Tibial nerve (tissue), 4 donors: ENCODE measurements at regions not wholly inside any gene's neighbourhood (a gene's known extent, or its start where the extent isn't known, plus 50 kb on each side); places are given as distances from the start of the nearest gene placed in this dataset.

Source experiments
- DNase-seq, 2 donors: peaks; one replicate each; pipeline ENCODE4 v3.0.0-alpha.2; 2019; ENCODE audit warnings: low spot score in 2 of 2
- H3K27ac ChIP-seq, 4 donors: fragments of 200-600 bp; sonication (generic) in 3 of 4; one replicate each; pipeline ENCODE4 v1.5.1; 2017 to 2019; ENCODE audit warnings: mild to moderate bottlenecking in 1 of 4
- H3K27me3 ChIP-seq, 2 donors: fragments of 200-600 bp; sonication (generic) in 1 of 2; one replicate each; pipeline versions ENCODE4 v1.5.1 to v1.6.0; 2017 to 2019
- H3K36me3 ChIP-seq, 3 donors: fragments of 200-600 bp; sonication (generic); one replicate each; pipeline ENCODE4 v1.5.1; 2018 to 2019
- H3K4me1 ChIP-seq, 4 donors: fragments of 200-600 bp; sonication (generic) in 3 of 4; one replicate each; pipeline ENCODE4 v1.5.1; 2017 to 2019
- H3K4me3 ChIP-seq, 4 donors: fragments of 200-600 bp; sonication (generic) in 3 of 4; one replicate each; pipeline ENCODE4 v1.5.1; 2017 to 2019; ENCODE audit warnings: mild to moderate bottlenecking in 1 of 4, moderate library complexity in 1 of 4
- H3K9me3 ChIP-seq, 4 donors: fragments of 200-600 bp; sonication (generic) in 3 of 4; one replicate each; pipeline ENCODE4 v1.5.1; 2017 to 2019
- EP300 ChIP-seq, 2 donors: sonication (generic); formaldehyde crosslinking; IDR thresholded peaks; one replicate each; pipeline ENCODE4 v1.6.1; 2017; ENCODE audit warnings: antibody characterized with exemption in 2 of 2, mild to moderate bottlenecking in 1 of 2
- POLR2A ChIP-seq, 2 donors: fragments of 450-650 bp; IDR thresholded peaks; one replicate each; pipeline ENCODE4 v1.6.1; 2017; ENCODE audit warnings: antibody characterized with exemption in 2 of 2, mild to moderate bottlenecking in 2 of 2, moderate library complexity in 2 of 2
- WGBS, 2 donors: methylation state at CpG; one replicate each; pipeline ENCODE4 v1.1.5; 2018; 5-methylcytosine and 5-hydroxymethylcytosine counted together
- TF ChIP-seq, protein P1 (sequence below), 5 experiments: fragments of 200-600 bp in 3 of 5; fragments of 450-650 bp in 2 of 5; sonication (generic) in 3 of 5; IDR thresholded peaks; one replicate each; pipeline ENCODE4 v1.5.1; 2016 to 2019; ENCODE audit warnings: antibody characterized with exemption in 5 of 5, mild to moderate bottlenecking in 3 of 5, moderate library complexity in 2 of 5

DNA sequence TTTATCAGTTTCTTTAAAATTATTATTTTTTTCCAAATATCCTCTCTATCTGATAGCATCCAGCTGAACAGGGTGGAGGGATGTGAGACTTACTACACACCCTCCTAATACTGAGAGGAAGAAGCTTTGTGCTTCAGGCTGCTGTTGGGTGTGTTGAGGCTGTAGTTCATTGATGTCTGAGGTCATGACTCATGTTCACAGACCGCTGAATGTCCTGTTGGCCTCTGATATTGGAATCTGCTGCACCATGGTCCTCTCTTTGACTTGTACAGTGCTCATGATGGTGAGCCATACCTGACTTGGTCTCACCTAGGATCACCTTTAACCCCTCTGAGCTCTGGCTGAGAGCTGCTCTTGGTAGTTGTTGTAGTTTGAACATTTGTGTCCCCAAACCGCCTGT, 302.9 kb downstream of the SATB1 start:
- no peak overlapping the region for H3K4me3 ChIP-seq
- TF ChIP-seq EP300 (IDR thresholded peaks at IDR 0.05) = no peak
- TF ChIP-seq, protein P1, sequence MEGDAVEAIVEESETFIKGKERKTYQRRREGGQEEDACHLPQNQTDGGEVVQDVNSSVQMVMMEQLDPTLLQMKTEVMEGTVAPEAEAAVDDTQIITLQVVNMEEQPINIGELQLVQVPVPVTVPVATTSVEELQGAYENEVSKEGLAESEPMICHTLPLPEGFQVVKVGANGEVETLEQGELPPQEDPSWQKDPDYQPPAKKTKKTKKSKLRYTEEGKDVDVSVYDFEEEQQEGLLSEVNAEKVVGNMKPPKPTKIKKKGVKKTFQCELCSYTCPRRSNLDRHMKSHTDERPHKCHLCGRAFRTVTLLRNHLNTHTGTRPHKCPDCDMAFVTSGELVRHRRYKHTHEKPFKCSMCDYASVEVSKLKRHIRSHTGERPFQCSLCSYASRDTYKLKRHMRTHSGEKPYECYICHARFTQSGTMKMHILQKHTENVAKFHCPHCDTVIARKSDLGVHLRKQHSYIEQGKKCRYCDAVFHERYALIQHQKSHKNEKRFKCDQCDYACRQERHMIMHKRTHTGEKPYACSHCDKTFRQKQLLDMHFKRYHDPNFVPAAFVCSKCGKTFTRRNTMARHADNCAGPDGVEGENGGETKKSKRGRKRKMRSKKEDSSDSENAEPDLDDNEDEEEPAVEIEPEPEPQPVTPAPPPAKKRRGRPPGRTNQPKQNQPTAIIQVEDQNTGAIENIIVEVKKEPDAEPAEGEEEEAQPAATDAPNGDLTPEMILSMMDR (IDR thresholded peaks at IDR 0.05) = no peak
- no peak for TF ChIP-seq POLR2A (IDR thresholded peaks at IDR 0.05)
- H3K9me3 ChIP-seq = no peaks in the 10 kb centered on the region
- WGBS, 2 donors = 75 to 88% methylated on average over 2 of the region's 2 CpGs
- no peaks in the 10 kb centered on the region for H3K27me3 ChIP-seq
- no peak for DNase-seq
- H3K36me3 ChIP-seq = no peaks in the 10 kb centered on the region
- no peaks in the 10 kb centered on the region for H3K4me1 ChIP-seq
- H3K27ac ChIP-seq = no peak overlapping the region

DNA sequence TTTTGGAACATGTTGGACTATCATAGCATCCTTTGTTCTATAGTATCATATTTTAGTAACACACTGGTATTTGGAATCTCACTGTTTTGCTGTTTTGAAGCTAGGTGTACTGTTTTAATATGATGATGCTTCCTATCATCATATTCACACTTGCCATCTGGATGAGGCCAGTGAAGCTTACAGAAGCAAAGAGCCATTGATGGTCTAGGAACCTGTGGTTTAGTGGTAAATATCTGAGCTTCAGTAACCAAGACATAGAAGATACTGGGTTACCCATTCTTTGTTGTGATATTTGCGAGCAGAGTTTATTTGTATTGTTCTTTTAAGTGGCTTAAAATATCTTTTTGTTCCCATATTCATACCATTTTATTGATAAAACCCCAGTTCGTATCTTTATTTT, 304.1 kb downstream of the SATB1 start:
- 89 to 97% methylated on average over 2 of the region's 2 CpGs for WGBS, 2 donors
- Histone ChIP-seq H3K4me1 (no peaks in the 10 kb centered on the region), H3K36me3 (no peaks in the 10 kb centered on the region), H3K4me3 (no peak overlapping the region), H3K9me3 (no peaks in the 10 kb centered on the region), H3K27ac (no peak overlapping the region), H3K27me3 (no peaks in the 10 kb centered on the region)
- TF ChIP-seq EP300 (IDR thresholded peaks at IDR 0.05) (no peak), POLR2A (IDR thresholded peaks at IDR 0.05) (no peak)
- TF ChIP-seq, protein P1 (IDR thresholded peaks at IDR 0.05) = no peak
- no peak for DNase-seq

DNA sequence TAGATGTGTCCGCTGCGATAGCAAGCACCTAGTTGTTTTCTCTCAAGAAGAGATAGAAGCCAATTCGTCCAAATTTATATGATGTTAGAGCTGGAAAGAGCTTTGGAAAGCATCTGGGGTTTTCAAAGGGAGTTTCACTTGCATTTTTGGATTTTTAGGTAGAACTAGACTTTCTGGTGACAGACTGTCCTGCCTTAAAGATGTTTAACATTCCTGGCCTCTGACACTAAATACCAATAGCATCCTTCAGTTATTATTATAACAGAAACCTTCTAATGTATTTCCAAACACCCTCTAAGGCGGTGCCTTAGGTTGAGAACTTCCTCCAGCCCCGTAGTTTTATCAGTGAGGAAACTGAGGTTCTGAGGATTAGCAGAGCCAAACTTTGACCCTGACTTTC, 305.3 kb downstream of the SATB1 start:
- TF ChIP-seq POLR2A (IDR thresholded peaks at IDR 0.05) = no peak
- TF ChIP-seq, protein P1 (IDR thresholded peaks at IDR 0.05) = no peak
- no peak for TF ChIP-seq EP300 (IDR thresholded peaks at IDR 0.05)
- Histone ChIP-seq H3K27me3 (no peaks in the 10 kb centered on the region), H3K27ac (no peak overlapping the region), H3K4me3 (no peak overlapping the region), H3K36me3 (no peaks in the 10 kb centered on the region), H3K4me1 (no peaks in the 10 kb centered on the region), H3K9me3 (no peaks in the 10 kb centered on the region)
- 75 to 76% methylated on average over 5 of the region's 5 CpGs for WGBS, 2 donors
- DNase-seq = no peak

DNA sequence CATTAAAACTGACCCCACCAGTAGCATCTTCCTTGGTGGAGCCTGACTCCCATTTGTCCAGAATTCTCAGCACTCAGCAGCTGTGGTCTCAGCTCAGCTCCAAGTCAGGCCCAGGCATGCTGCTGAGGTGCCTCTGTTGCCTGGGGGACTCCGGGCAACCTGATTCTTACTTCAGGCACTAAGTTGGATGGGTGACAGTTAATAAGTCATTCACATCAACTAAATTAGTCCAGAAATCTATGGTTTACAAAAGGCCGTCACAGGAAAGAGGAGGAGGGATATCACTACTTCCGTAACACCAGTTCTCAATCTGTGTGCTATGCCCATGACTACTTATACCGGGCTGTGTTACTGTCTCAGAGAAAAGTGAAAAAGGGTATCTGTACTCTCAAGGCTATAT, 310.2 kb downstream of the SATB1 start:
- no peaks in the 10 kb centered on the region for H3K27me3 ChIP-seq
- TF ChIP-seq POLR2A (IDR thresholded peaks at IDR 0.05) = no peak
- TF ChIP-seq EP300 (IDR thresholded peaks at IDR 0.05) = no peak
- TF ChIP-seq, protein P1 (IDR thresholded peaks at IDR 0.05) = no peak
- H3K36me3 ChIP-seq = no peaks in the 10 kb centered on the region
- H3K9me3 ChIP-seq = no peaks in the 10 kb centered on the region
- no peak overlapping the region for H3K27ac ChIP-seq
- peaks cover 0 to 6% (median 2%) of the 10 kb centered on the region in 4 donors for H3K4me1 ChIP-seq
- 88 to 95% methylated on average over 4 of the region's 4 CpGs for whole genome bisulfite sequencing, 2 donors
- no peak overlapping the region for H3K4me3 ChIP-seq
- no peak for DNase-seq

DNA sequence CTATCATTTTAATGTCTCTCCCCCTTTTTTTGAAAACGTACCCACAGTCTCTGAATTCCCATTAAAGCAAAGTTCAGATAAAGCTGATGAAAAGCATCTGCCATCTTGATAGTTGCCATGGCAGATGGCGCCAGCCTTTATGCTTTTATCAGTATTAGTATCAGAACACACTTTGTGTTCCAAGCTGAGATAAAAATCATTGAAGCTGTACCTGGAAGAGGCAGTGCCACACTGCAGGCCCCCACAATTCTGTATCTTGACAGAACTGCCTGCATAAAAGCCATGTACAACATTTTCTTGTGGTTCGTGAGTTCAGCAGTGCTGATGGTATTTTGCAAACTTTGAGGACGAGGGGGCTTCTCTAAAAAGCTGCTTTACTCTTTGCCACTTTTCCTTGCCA, 311.7 kb downstream of the SATB1 start:
- Histone ChIP-seq H3K9me3 (no peaks in the 10 kb centered on the region), H3K36me3 (no peaks in the 10 kb centered on the region), H3K4me3 (no peak overlapping the region), H3K27me3 (no peaks in the 10 kb centered on the region), H3K4me1 (peaks cover 0 to 6% (median 2%) of the 10 kb centered on the region in 4 donors), H3K27ac (no peak overlapping the region)
- no peak for DNase-seq
- 75 to 86% methylated on average over 4 of the region's 4 CpGs for WGBS, 2 donors
- TF ChIP-seq, protein P1 (IDR thresholded peaks at IDR 0.05) = no peak
- TF ChIP-seq EP300 (IDR thresholded peaks at IDR 0.05) (no peak), POLR2A (IDR thresholded peaks at IDR 0.05) (no peak)
